ENCODE measurements at regions not wholly inside any gene's neighbourhood (a gene's known extent, or its start where the extent isn't known, plus 50 kb on each side); places are given as distances from the start of the nearest gene placed in this dataset.

DNA sequence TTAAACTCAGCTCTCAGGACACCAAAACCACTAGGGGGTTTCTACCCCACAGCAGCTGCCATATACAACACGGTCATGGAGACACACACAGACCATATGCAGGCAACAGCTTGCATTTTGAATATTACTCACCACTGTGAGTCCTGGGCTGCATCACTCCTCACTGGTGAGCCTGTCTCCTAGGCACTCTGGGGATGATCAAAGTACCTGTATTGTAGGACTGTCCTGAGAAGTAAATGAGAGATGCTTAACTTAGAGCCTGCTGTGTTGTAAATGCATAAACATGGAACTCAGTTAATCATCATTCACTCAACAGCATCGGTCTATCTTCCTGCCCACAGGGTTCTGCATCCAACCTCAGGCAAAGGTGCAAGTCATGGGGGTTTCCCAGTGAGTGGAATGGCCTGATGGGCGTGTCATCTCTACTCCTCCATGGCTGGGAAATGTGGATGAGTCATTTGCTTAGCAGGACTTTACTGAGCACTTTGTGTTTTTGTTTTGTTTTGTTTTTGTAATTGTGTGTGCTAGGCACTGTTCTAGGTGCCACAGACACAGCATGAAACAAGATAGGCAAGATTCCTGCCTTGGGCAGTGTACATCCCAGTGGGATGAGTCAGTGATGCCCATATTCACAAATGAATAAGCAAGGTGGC, 1141.2 kb upstream of the TMEM132C start:
- no peaks in the 10 kb centered on the region for H3K27me3 ChIP-seq (replicated peaks in 1 of 7)
- no peak overlapping the region for H3K4me3 ChIP-seq
- WGBS, 5 donors = 56 to 73% (median 62%) methylated on average over 3 of the region's 3 CpGs
- no peaks in the 10 kb centered on the region for H3K4me1 ChIP-seq
- DNase-seq = no peak
- H3K36me3 ChIP-seq = no peaks in the 10 kb centered on the region
- no peaks in the 10 kb centered on the region for H3K9me3 ChIP-seq
- no peak overlapping the region for H3K27ac ChIP-seq
- intact Hi-C loops (cut with DNase I; ENCODE audit: low total_unique reads) = no loop called here
- TF ChIP-seq POLR2AphosphoS5 (IDR thresholded peaks at IDR 0.05) = no peak

DNA sequence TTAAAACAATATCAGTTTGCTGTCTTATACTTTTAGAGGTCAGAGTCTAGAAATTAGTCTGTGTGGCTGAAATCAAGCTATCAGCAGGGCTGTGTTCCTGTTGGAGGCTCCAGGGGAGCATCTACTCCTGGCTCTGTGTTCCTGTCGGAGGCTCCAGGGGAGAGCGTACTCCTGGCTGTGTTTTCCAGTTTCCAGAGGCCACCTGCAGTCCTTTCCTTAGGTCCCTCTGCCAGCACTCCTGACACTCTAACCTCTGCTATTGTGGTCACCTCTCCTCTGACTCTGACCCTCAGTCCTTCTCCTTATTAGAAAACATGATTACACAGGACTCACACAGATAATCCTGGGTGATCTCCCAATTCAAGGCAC, 1140.7 kb upstream of the TMEM132C start:
- 91 to 100% (median 92%) methylated on average over 2 of the region's 2 CpGs for WGBS, 5 donors
- intact Hi-C loops (cut with DNase I; ENCODE audit: low total_unique reads) = no loop called here

DNA sequence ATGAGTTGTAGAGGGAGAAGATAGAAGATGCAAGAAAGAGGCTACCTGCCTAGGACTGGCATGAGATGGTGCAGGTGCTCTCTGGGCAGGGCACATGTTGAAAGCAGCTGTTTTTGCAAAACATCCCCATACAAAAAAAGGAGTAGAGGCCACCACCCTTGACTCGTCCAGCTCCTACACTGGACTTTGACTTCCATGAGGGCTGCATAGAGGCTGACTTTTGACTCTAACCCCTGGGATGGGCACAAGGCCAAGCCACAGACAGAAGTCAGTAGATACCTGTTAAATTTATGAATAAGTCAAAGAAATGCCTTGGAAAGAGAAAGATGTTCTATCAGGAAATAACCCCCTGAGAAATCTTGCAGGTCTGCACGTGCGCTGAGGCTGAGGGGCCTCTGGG, 1139.1 kb upstream of the TMEM132C start:
- no peak for DNase-seq
- H3K4me1 ChIP-seq = no peaks in the 10 kb centered on the region
- TF ChIP-seq POLR2A (IDR thresholded peaks at IDR 0.05) (no peak), POLR2AphosphoS5 (IDR thresholded peaks at IDR 0.05) (no peak)
- TF ChIP-seq, protein P1, sequence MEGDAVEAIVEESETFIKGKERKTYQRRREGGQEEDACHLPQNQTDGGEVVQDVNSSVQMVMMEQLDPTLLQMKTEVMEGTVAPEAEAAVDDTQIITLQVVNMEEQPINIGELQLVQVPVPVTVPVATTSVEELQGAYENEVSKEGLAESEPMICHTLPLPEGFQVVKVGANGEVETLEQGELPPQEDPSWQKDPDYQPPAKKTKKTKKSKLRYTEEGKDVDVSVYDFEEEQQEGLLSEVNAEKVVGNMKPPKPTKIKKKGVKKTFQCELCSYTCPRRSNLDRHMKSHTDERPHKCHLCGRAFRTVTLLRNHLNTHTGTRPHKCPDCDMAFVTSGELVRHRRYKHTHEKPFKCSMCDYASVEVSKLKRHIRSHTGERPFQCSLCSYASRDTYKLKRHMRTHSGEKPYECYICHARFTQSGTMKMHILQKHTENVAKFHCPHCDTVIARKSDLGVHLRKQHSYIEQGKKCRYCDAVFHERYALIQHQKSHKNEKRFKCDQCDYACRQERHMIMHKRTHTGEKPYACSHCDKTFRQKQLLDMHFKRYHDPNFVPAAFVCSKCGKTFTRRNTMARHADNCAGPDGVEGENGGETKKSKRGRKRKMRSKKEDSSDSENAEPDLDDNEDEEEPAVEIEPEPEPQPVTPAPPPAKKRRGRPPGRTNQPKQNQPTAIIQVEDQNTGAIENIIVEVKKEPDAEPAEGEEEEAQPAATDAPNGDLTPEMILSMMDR (IDR thresholded peaks at IDR 0.05 in 8 of 11, conservative IDR thresholded peaks at IDR 0.05 in 3 of 11) = no peak
- no peaks in the 10 kb centered on the region for H3K36me3 ChIP-seq
- no peaks in the 10 kb centered on the region for H3K27me3 ChIP-seq (replicated peaks in 1 of 7)
- WGBS, 5 donors = 68 to 75% (median 71%) methylated on average over 3 of the region's 3 CpGs
- no peaks in the 10 kb centered on the region for H3K9me3 ChIP-seq
- no peak overlapping the region for H3K4me3 ChIP-seq
- intact Hi-C loops (cut with DNase I; ENCODE audit: low total_unique reads) = no loop called here
- no peak overlapping the region for H3K27ac ChIP-seq

More for the DNA sequence above, 1140.7 kb upstream of the TMEM132C start:
- Histone ChIP-seq H3K9me3 (no peaks in the 10 kb centered on the region), H3K4me3 (no peak overlapping the region), H3K27ac (no peak overlapping the region), H3K27me3 (replicated peaks in 1 of 7) (no peaks in the 10 kb centered on the region), H3K36me3 (no peaks in the 10 kb centered on the region), H3K4me1 (no peaks in the 10 kb centered on the region)
- TF ChIP-seq, protein P1 (IDR thresholded peaks at IDR 0.05 in 8 of 11, conservative IDR thresholded peaks at IDR 0.05 in 3 of 11) = no peak
- DNase-seq = no peak

DNA sequence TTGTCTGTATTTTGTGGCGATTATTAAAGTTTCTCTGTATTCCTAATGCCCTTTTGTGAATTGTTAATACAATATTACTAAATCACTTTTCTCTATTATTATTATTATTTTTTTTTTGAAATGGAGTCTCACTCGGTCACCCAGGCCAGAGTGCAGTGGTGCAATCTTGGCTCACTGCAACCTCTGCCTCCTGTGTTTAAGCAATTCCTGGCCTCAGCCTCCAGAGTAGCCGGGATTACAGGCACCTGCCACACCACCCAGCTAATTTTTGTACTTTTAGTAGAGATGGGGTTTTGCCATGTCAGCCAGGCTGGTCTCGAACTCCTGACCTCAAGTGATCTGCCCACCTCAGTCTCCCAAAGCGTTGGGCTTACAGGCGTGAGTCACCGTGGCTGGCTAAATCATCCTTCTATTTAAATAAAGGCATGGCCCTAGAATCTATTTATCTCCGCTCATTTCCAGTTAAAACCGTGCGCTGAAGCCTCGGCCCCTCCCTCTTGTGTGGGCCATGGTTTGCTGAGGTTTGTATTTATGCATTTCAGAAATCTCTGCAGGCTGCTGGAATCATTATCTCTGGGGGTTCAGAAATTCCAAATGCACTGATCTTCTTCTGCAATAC, 1136.4 kb upstream of the TMEM132C start:
- no peaks in the 10 kb centered on the region for H3K4me1 ChIP-seq
- no peaks in the 10 kb centered on the region for H3K36me3 ChIP-seq
- TF ChIP-seq, protein P1 (IDR thresholded peaks at IDR 0.05 in 8 of 11, conservative IDR thresholded peaks at IDR 0.05 in 3 of 11) = no peak
- no peak for TF ChIP-seq POLR2A (IDR thresholded peaks at IDR 0.05)
- TF ChIP-seq POLR2AphosphoS5 (IDR thresholded peaks at IDR 0.05) = no peak
- peaks cover 0 to 10% (median 0%) of the 10 kb centered on the region in 8 donors for H3K9me3 ChIP-seq
- H3K4me3 ChIP-seq = no peak overlapping the region
- no peak for DNase-seq
- H3K27ac ChIP-seq = no peak overlapping the region
- no peaks in the 10 kb centered on the region for H3K27me3 ChIP-seq (replicated peaks in 1 of 7)
- 84 to 90% (median 88%) methylated on average over 11 of the region's 11 CpGs for WGBS, 5 donors
- intact Hi-C loops (cut with DNase I; ENCODE audit: low total_unique reads) = no loop called here
